ENCODE measurements at regions not wholly inside any gene's neighbourhood (a gene's known extent, or its start where the extent isn't known, plus 50 kb on each side); places are given as distances from the start of the nearest gene placed in this dataset.

- DNase-seq = no peak
- Histone ChIP-seq H3K4me1 (ENCODE audit: insufficient read depth, low read length) (peaks cover 7% of the 10 kb centered on the region), H3K9me3 (ENCODE audit: control insufficient read depth, low read depth, low read length) (no peaks in the 10 kb centered on the region), H3K23ac (ENCODE audit: insufficient read length, low read depth, low read length) (no peak overlapping the region), H2BK20ac (ENCODE audit: low read depth, low read length, poor library complexity, severe bottlenecking) (no peak overlapping the region), H2BK120ac (ENCODE audit: low read depth, low read length, poor library complexity, severe bottlenecking) (no peak overlapping the region), H3K4ac (ENCODE audit: low read depth, low read length) (no peak overlapping the region), H2AFZ (ENCODE audit: low read length) (no peak overlapping the region), H3K9ac (ENCODE audit: extremely low read depth, insufficient read length, low read length) (no peak overlapping the region), H3K18ac (ENCODE audit: insufficient read length, low read depth, low read length) (no peak overlapping the region), H4K5ac (ENCODE audit: insufficient read length, low read depth, low read length) (no peak overlapping the region), H3K56ac (ENCODE audit: insufficient read length, low read depth, low read length) (no peak overlapping the region), H2AK5ac (ENCODE audit: insufficient read length, low read length) (no peak overlapping the region), H2BK12ac (ENCODE audit: insufficient read length, low read depth, low read length) (no peak overlapping the region), H4K20me1 (ENCODE audit: control insufficient read depth, insufficient read depth, insufficient read length) (no peaks in the 10 kb centered on the region), H3K79me2 (ENCODE audit: insufficient read depth, low read length) (no peaks in the 10 kb centered on the region), H3K14ac (ENCODE audit: insufficient read depth, low read length) (no peak overlapping the region), H3K27me3 (ENCODE audit: insufficient read depth, low read length) (no peaks in the 10 kb centered on the region; the same call in 1 of the 2 replicates), H3T11ph (ENCODE audit: low read length) (no peak overlapping the region), H2BK5ac (ENCODE audit: insufficient read length, low read length) (no peak overlapping the region), H3K23me2 (ENCODE audit: insufficient read length, low read depth, low read length, poor library complexity, severe bottlenecking) (no peaks in the 10 kb centered on the region), H3K27ac (ENCODE audit: insufficient read length, low read depth, low read length) (no peak overlapping the region), H4K91ac (ENCODE audit: insufficient read length, low read depth, low read length) (no peak overlapping the region), H3K79me1 (ENCODE audit: insufficient read depth, low read depth, low read length, poor library complexity, severe bottlenecking) (no peaks in the 10 kb centered on the region), H2BK15ac (ENCODE audit: low read depth, low read length) (no peak overlapping the region), H3K4me2 (ENCODE audit: insufficient read depth, insufficient read length, low read length) (no peak overlapping the region), H4K8ac (replicated peaks; ENCODE audit: insufficient read length, low read depth, low read length) (no peak overlapping the region)
- H3K36me3 Mint-ChIP-seq (ENCODE audit: insufficient read depth in 1 of 3, low read depth in 3 of 3) = no peaks in the 10 kb centered on the region; a peak in 1 of 7 replicates
- peaks cover 8% of the 10 kb centered on the region for H3K27me3 Mint-ChIP-seq (ENCODE audit: low read depth)
- no peak for TF ChIP-seq CTCF (conservative IDR thresholded peaks at IDR 0.05)
- WGBS (ENCODE audit: extremely low coverage, insufficient read length, low lambda C conversion rate) = no CpG with 5 or more reads among the region's 10 CpGs
- no peak overlapping the region for H3K4me3 Mint-ChIP-seq
- no peak overlapping the region for H3K27ac Mint-ChIP-seq
- peaks cover 26 to 37% of the 10 kb centered on the region in 2 experiments for H3K4me1 Mint-ChIP-seq
- H3K9me3 Mint-ChIP-seq = no peaks in the 10 kb centered on the region
Observed at GRCh38 chr18:24919181-24919797, 432.7 kb downstream of the ZNF521 start.
